GM12891 (cell line): ENCODE measurements at regions not wholly inside any gene's neighbourhood (a gene's known extent, or its start where the extent isn't known, plus 50 kb on each side); places are given as distances from the start of the nearest gene placed in this dataset.

Source experiments
- PAX5 ChIP-seq: IDR thresholded peaks from 2 replicates; pipeline ENCODE4 v1.6.1; 2011; ENCODE audit warnings: low read length, moderate library complexity, mild to moderate bottlenecking; ENCODE audit not compliant: insufficient read depth, severe bottlenecking
- POLR2A ChIP-seq: IDR thresholded peaks from 2 replicates; pipeline ENCODE4 v1.6.1; 2011; ENCODE audit warnings: low read depth, low read length, control low read depth
- POLR2AphosphoS5 ChIP-seq: IDR thresholded peaks from 2 replicates; pipeline ENCODE4 v1.6.1; 2011; ENCODE audit warnings: low read depth, low read length, control low read depth
- POU2F2 ChIP-seq: IDR thresholded peaks from 2 replicates; pipeline ENCODE4 v1.6.1; 2011; ENCODE audit warnings: low read depth, mild to moderate bottlenecking, control low read depth, low read length, moderate library complexity
- SPI1 ChIP-seq: IDR thresholded peaks from 2 replicates; pipeline ENCODE4 v1.6.1; 2011; ENCODE audit warnings: low read depth, low read length, control low read depth
- TAF1 ChIP-seq: IDR thresholded peaks from 2 replicates; pipeline ENCODE4 v1.6.1; 2011; ENCODE audit warnings: low read depth, low read length, control low read depth

GRCh38 chr7:41311301-41311700 is 391.6 kb downstream of the INHBA start:
- TF ChIP-seq POLR2A, result no peak
- TF ChIP-seq POLR2AphosphoS5, result no peak
- TF ChIP-seq SPI1, result no peak
- TF ChIP-seq TAF1, result no peak
- TF ChIP-seq PAX5, result no peak
- no peak for TF ChIP-seq POU2F2
